Thoracic aorta (tissue), 2 donors: ENCODE measurements at regions not wholly inside any gene's neighbourhood (a gene's known extent, or its start where the extent isn't known, plus 50 kb on each side); places are given as distances from the start of the nearest gene placed in this dataset.

ENCODE experiments used
- ATAC-seq: fragments of 150-250 bp; one replicate; pipeline ENCODE4 v1.8.0; 2017; ENCODE audit warnings: low read depth; ENCODE audit not compliant: insufficient number of reproducible peaks, low FRiP score
- DNase-seq: peaks from one replicate; pipeline ENCODE4 v3.0.0-alpha.2; 2020; ENCODE audit warnings: low spot score
- H3K27ac ChIP-seq, 2 donors: fragments of 200-600 bp; sonication (generic); 1 replicate in 1 of 2; 2 replicates in 1 of 2; pipeline ENCODE4 v1.5.1; 2016; ENCODE audit warnings: mild to moderate bottlenecking in 2 of 2, moderate library complexity in 2 of 2
- H3K27me3 ChIP-seq: fragments of 200-600 bp; sonication (generic); replicated peaks from 2 replicates; pipeline ENCODE4 v1.6.0; 2016; ENCODE audit warnings: mild to moderate bottlenecking; ENCODE audit not compliant: insufficient read depth
- H3K36me3 ChIP-seq: fragments of 200-600 bp; sonication (generic); one replicate; pipeline ENCODE4 v1.5.1; 2016
- H3K4me1 ChIP-seq, 2 donors: fragments of 200-600 bp; sonication (generic); 1 replicate in 1 of 2; 2 replicates in 1 of 2; pipeline versions ENCODE4 v1.5.1 to v1.6.0; 2016; ENCODE audit warnings: low read depth in 2 of 2, mild to moderate bottlenecking in 1 of 2; ENCODE audit not compliant: control insufficient read depth in 1 of 2
- H3K4me3 ChIP-seq: fragments of 200-600 bp; sonication (generic); 2 replicates; pipeline ENCODE4 v1.5.1; 2016; ENCODE audit warnings: mild to moderate bottlenecking
- H3K9me3 ChIP-seq: fragments of 200-600 bp; sonication (generic); 2 replicates; pipeline ENCODE4 v1.5.1; 2016
- TF ChIP-seq, protein P1 (sequence below): fragments of 200-600 bp; sonication (generic); IDR thresholded peaks from one replicate; pipeline ENCODE4 v1.5.1; 2019; ENCODE audit warnings: antibody characterized with exemption

DNA sequence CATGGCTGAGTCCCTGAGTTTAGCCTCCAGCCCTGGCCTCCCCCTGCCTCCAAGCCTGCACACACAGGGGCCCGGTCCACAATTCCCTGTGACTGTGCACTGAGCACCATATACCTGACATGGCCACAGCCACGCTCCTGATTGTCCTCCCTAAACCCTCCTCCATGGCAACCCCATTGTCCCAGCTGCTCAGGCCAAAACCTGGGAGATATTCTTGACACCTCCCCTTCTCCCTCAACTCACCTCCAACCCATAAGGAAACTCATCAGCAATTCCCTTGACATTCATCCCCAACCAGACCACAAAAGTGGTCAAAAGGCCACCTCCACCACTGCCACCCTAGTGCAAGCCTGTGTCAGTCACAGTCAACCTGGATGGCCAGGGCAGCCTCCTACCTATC lies 107.5 kb upstream of the MVB12B start:
- TF ChIP-seq, protein P1, sequence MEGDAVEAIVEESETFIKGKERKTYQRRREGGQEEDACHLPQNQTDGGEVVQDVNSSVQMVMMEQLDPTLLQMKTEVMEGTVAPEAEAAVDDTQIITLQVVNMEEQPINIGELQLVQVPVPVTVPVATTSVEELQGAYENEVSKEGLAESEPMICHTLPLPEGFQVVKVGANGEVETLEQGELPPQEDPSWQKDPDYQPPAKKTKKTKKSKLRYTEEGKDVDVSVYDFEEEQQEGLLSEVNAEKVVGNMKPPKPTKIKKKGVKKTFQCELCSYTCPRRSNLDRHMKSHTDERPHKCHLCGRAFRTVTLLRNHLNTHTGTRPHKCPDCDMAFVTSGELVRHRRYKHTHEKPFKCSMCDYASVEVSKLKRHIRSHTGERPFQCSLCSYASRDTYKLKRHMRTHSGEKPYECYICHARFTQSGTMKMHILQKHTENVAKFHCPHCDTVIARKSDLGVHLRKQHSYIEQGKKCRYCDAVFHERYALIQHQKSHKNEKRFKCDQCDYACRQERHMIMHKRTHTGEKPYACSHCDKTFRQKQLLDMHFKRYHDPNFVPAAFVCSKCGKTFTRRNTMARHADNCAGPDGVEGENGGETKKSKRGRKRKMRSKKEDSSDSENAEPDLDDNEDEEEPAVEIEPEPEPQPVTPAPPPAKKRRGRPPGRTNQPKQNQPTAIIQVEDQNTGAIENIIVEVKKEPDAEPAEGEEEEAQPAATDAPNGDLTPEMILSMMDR: no peak
- no peak overlapping the region for H3K4me3 ChIP-seq
- no peaks in the 10 kb centered on the region for H3K36me3 ChIP-seq
- H3K27me3 ChIP-seq: no peaks in the 10 kb centered on the region
- H3K9me3 ChIP-seq: peaks cover 2% of the 10 kb centered on the region
- DNase-seq: no peak
- no peak for ATAC-seq
- no peak overlapping the region for H3K27ac ChIP-seq
- no peaks in the 10 kb centered on the region for H3K4me1 ChIP-seq

DNA sequence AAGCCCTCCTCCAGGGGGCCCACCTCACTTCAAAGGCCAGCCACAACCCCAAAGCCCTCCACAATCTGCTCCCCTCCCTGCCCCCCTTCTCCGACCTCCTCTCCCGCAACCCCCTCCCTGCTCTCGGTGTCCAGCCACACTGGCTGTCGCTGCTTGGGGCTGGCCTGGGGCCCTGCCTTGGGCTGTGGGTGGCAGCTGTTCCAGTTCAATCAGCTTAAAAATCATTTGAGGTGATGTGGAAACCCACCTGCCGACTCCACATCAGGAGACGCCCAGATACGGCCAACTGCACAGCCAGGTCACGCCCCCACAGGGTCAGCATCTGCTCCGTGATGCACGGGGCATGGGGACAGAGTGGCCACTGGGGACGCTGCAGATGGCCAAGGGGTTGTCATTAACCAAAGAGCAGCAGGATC lies 107.0 kb upstream of the MVB12B start:
- H3K27ac ChIP-seq: no peak overlapping the region
- no peaks in the 10 kb centered on the region for H3K36me3 ChIP-seq
- DNase-seq (no peak), ATAC-seq (no peak)
- no peaks in the 10 kb centered on the region for H3K27me3 ChIP-seq
- TF ChIP-seq, protein P1: no peak
- H3K4me1 ChIP-seq: no peaks in the 10 kb centered on the region
- H3K4me3 ChIP-seq: no peak overlapping the region
- H3K9me3 ChIP-seq: no peaks in the 10 kb centered on the region

DNA sequence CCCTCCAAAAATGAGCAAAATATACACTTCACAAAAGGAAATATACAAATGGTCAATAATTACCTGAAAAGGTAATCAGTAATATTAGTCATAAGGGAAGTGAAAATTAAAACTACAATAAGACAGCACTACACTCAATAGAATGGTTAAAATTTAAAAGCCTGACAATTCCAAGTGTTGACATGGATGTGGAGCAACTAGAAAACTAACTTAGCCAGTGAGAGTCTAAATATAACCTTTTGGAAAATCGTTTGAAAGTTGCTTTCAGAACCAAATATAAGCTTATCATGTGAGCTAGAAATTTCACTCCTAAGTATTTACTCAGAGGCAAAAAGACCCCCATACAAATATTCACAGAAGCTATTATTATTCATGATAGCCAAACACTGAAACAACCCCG lies 105.1 kb upstream of the MVB12B start:
- DNase-seq (no peak), ATAC-seq (no peak)
- Histone ChIP-seq H3K27ac (no peak overlapping the region), H3K9me3 (no peaks in the 10 kb centered on the region), H3K4me3 (no peak overlapping the region), H3K27me3 (no peaks in the 10 kb centered on the region), H3K4me1 (no peaks in the 10 kb centered on the region), H3K36me3 (no peaks in the 10 kb centered on the region)
- TF ChIP-seq, protein P1: no peak

DNA sequence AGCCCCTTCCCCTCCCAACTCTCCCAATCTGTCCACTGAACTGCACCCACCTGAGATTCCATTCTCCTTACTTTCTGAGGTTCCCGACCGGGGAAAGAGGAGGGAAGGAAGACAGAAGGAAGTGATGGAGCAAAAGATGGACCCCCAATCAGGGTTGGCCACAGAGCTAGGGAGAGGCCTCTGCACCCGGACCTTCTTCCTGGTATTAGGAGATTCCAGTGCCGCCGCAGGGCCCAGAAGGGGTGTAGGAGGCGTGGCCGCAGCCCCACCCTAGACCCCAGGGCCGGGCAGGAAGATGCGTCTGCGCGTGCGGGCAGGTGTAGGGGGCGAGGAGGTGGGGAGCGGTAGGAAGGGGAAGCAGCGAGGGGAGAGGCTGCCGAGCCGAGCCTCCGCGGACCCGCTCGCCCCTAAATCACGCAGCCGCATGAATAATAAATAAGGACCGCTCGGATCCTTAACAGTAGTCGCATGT lies 104.2 kb upstream of the MVB12B start:
- TF ChIP-seq, protein P1: no peak
- Histone ChIP-seq H3K4me3 (no peak overlapping the region), H3K27me3 (no peaks in the 10 kb centered on the region), H3K9me3 (no peaks in the 10 kb centered on the region), H3K4me1 (no peaks in the 10 kb centered on the region), H3K27ac (no peak overlapping the region), H3K36me3 (no peaks in the 10 kb centered on the region)
- ATAC-seq: no peak
- DNase-seq: no peak

DNA sequence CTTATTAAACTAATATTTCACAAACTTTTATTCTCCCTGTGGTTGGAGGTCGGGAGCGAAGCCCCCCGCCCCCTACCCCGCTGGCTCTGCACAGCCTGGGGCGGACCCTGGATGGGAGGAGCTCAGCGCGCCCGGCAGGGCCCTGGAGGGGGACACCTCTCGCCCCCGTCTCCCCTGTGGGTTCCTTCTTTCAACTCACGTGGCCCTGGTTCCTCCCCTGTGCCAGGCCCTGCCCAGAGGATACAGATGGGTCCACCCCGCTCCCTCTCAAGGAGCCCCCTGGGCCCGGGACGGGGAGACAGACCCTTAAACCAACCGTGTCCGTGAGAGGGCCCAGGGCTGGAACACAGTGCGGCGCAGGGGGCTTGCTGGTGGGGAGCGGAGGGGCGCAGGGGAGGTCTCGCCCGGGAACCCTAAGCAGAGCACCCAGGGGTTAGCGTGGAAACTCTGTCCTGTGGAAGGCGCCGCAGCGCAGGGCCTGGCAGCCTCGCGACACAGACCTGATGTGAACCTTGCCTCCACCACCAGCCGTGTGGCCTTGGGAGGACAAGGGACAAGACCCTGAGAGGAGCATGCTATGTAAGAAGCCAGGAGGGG lies 103.7 kb upstream of the MVB12B start:
- TF ChIP-seq, protein P1: no peak
- H3K27ac ChIP-seq: no peak overlapping the region
- DNase-seq (no peak), ATAC-seq (no peak)
- no peaks in the 10 kb centered on the region for H3K27me3 ChIP-seq
- H3K4me1 ChIP-seq: no peaks in the 10 kb centered on the region
- no peaks in the 10 kb centered on the region for H3K9me3 ChIP-seq
- no peaks in the 10 kb centered on the region for H3K36me3 ChIP-seq
- H3K4me3 ChIP-seq: no peak overlapping the region
